Nucleus accumbens (tissue), 56 donors: ENCODE measurements at regions not wholly inside any gene's neighbourhood (a gene's known extent, or its start where the extent isn't known, plus 50 kb on each side); places are given as distances from the start of the nearest gene placed in this dataset.
"Not testable (repeated sequence)": the region's sequence is repeated elsewhere in the genome, so short reads cannot be mapped to it uniquely, and the experiment has no call there.

Experiments
- DNase-seq, 56 donors: peaks; one replicate each; lab custom pipeline; 2025; lab: John Stamatoyannopoulos, UW

- no peak for DNase-seq
Observed at GRCh38 chr20:23144856-23145255, 58.7 kb upstream of the CD93 start.

DNA sequence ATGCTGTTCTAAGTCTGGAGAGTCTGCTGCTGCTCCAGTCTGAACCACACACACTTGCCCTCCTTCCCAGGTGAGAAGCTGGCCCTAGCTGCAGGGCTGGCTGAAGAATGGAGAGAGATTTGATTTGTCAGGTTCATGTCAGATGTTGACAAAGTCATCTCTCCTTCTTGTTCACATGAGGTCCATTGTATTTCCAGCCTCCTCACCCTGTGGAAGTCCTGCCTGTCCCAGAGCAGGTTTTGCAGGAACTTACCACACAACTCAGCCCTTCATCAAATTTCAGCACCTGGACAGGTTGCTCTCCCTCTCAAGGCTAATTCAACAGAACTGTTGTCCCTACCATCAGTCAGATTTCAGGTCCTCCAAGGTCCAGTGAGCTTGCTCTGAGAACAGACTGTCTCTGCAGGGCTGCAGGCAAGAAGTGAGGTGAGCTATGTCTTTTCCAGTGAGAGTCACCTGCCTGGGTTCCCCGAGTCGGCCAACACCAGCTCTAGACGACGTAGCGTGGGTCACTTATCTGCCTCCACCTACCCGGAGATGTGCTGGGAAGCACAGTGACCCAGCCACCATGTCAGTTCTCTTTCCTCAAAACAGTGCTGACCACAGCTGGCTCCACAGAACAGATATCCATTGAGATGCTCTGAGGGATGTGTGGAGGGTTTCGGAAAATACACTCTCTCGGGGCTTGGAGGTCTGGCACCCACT lies 58.0 kb upstream of the CD93 start:
- DNase-seq, result no peak

- no peak for DNase-seq
Observed at GRCh38 chr20:23143098-23143497, 57.0 kb upstream of the CD93 start.

- DNase-seq, result no peak
Observed at GRCh38 chr20:23142162-23143050, 56.3 kb upstream of the CD93 start.

DNA sequence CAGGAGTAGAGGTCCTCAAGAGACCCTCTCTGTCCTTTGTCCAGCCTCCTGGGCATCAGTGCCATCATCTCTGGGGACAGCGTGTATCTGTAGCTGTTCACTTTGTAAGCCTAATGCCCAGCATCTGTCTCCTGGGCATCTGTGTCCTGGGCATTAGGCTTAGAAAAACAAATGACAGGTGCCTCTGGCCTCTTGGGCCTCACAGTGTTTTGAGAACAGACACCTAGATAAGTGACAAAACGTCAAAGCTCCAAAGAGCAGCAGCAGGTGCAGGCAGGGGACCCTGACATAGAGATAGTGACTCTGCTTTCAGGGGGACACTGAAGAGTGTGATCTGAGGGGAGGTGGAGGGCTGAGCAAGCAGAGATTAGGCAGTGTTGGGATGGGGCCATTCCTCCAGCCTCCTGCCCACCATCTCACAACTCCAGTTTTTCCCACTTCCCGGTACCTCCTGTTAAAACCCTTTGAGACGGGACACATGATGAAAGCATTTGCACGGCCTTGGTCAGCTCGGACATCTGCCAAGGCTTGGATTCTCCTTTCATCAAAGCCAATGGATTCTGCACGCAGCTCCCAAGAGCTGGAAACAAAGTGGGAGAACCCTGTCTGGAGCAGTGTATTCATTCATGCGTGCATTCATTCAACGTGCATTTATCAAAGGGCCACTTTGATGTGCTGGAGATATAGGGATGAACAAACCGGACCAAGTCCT lies 55.5 kb upstream of the CD93 start:
- DNase-seq, result no peak

- DNase-seq, result no peak
Observed at GRCh38 chr20:23140991-23141390, 54.9 kb upstream of the CD93 start.

DNA sequence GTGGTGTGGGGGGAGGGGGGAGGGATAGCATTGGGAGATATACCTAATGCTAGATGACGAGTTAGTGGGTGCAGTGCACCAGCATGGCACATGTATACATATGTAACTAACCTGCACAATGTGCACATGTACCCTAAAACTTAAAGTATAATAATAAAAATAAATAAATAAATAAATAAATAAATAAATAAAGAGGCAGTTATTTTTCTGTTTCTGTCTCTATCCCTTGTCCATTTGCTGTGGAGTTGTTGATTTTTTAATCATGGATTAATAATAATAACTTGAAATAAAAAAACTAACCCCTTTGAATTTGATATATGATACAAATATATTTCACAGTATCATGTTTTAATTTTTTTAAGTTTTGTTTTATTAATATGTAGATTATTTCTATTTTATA lies 53.9 kb upstream of the CD93 start:
- not testable (repeated sequence) for DNase-seq

DNA sequence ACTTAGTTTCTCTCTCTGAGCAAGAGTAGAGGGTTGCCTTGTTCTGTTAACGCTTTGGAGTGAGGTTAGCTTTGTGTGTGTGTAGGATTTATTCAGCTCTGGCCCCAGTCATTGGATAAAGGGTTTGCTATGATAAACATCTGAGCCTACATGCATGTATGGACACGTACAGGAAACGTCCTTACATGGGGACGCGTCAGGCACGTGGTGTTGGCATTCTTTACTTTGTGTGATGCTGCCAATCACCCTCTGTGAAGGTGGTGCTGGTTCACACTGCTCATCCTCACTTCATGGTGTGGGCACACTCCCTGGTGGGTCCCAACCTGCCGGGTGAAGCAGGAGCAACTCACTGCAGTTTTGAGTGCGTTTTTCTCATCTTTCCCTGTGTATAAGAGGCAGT lies 53.4 kb upstream of the CD93 start:
- no peak for DNase-seq

GRCh38 chr20:23138682-23139081 lies 52.6 kb upstream of the CD93 start:
- no peak for DNase-seq

DNA sequence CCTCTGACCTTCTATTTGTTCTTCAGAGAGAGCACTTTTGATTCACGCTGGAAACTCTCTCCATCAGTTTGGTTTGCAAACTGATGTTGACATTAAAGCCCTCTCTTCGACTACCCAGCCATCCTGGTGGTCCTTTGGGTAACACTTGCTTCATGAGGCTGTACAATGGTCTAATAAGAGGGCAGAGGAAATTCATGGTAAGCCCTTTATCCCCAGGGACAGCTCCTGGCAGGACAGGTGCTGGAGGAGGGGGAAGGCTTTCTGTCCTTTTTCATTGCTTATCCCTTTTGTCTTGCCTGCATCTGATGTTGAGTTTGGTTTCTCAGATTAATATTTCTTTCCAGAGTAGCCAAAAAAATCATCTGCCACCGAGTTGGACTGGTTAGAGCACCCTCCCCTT lies 52.1 kb upstream of the CD93 start:
- no peak for DNase-seq

DNA sequence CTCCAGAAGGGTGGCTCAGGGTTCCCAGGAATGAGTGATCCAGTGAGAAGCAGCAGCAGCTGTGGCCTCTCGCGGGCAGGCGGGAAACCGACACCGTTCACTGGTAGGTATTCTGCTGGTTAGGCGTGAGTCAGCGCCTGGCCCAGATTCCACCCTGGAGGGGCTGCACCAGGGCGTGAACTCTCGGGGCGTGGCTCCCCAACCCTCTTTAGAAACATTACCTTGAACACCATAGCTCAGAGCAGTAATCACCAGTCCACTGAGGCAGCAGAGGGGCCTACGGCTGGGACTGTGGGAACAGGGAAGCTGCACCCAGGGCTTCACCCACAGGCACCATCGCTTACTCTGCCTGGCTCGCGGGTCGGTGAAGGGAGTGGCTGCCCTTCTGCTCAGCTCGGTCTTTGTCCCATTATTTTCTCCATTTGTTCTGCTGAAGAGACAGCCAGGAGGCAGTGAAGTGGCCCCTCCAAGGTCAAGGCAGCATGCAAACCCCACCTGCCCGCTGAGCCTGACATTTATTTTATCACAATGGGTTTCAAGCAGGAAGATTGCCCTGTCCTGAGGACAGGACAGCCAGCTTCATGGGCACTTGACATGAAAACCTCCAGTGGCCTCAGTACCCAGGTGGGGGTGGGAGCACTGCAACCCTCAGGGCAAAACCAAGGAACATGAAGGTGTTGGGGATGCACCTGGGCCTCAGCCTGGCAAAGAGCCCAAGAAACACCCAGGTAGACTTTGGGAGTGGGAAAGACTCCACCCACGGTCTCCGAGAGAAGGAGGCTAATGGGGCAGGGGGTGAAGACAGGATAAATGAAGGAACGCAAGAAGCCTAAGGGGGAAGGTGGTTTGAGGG lies 51.0 kb upstream of the CD93 start:
- no peak for DNase-seq

GRCh38 chr20:23135449-23136420 lies 49.6 kb upstream of the CD93 start:
- DNase-seq, result peak in 1 of 56 donors; percentile 2
